ENCODE measurements at regions not wholly inside any gene's neighbourhood (a gene's known extent, or its start where the extent isn't known, plus 50 kb on each side); places are given as distances from the start of the nearest gene placed in this dataset.

GRCh38 chr6:156563714-156564113 is 213.5 kb upstream of the ARID1B start:
- TF ChIP-seq EZH2 (IDR thresholded peaks at IDR 0.05; ENCODE audit: low read length): no peak
- TF ChIP-seq, protein P1, sequence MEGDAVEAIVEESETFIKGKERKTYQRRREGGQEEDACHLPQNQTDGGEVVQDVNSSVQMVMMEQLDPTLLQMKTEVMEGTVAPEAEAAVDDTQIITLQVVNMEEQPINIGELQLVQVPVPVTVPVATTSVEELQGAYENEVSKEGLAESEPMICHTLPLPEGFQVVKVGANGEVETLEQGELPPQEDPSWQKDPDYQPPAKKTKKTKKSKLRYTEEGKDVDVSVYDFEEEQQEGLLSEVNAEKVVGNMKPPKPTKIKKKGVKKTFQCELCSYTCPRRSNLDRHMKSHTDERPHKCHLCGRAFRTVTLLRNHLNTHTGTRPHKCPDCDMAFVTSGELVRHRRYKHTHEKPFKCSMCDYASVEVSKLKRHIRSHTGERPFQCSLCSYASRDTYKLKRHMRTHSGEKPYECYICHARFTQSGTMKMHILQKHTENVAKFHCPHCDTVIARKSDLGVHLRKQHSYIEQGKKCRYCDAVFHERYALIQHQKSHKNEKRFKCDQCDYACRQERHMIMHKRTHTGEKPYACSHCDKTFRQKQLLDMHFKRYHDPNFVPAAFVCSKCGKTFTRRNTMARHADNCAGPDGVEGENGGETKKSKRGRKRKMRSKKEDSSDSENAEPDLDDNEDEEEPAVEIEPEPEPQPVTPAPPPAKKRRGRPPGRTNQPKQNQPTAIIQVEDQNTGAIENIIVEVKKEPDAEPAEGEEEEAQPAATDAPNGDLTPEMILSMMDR (optimal IDR thresholded peaks at IDR 0.05 in 1 of 3, IDR thresholded peaks at IDR 0.05 in 1 of 3, conservative IDR thresholded peaks at IDR 0.05 in 1 of 3; ENCODE audit: extremely low read depth in 1 of 3, insufficient read depth in 2 of 3, low read length in 3 of 3): no peak
- no peak overlapping the region for H3K4me2 ChIP-seq (ENCODE audit: control insufficient read depth, extremely low read depth, insufficient read depth, low read depth, low read length)
- no peak overlapping the region for H3K9ac ChIP-seq (ENCODE audit: control insufficient read depth, extremely low read depth, insufficient read depth, low read length)
- no peaks in the 10 kb centered on the region for H4K20me1 ChIP-seq (ENCODE audit: control insufficient read depth, extremely low read depth, insufficient read depth, low read length)
- H3K79me2 ChIP-seq (ENCODE audit: control insufficient read depth, insufficient read depth, low read length): no peaks in the 10 kb centered on the region
- H3K9me3 ChIP-seq (ENCODE audit: control insufficient read depth, low read depth, low read length): no peaks in the 10 kb centered on the region
- H3K27me3 ChIP-seq (ENCODE audit: control insufficient read depth, extremely low read depth, insufficient read depth, low read length): no peaks in the 10 kb centered on the region
- DNase-seq (ENCODE audit: low read depth, low spot score) (no peak), FAIRE-seq (no peak)
- H3K36me3 ChIP-seq (ENCODE audit: control insufficient read depth in 2 of 2, extremely low read depth in 1 of 2, insufficient read depth in 2 of 2, low read length in 2 of 2): no peaks in the 10 kb centered on the region
- no peak overlapping the region for H3K4me3 ChIP-seq (ENCODE audit: control insufficient read depth in 2 of 3, extremely low read depth in 1 of 3, insufficient read depth in 2 of 3, low read depth in 1 of 3, low read length in 3 of 3)
- dilution Hi-C loops (cut with MboI; ENCODE audit: extremely low pct_ligation_motif_present, low sequenced_read_pairs): no loop called here
- H3K9me1 ChIP-seq (ENCODE audit: control insufficient read depth, extremely low read depth, insufficient read depth, low read length): no peaks in the 10 kb centered on the region
- H2AFZ ChIP-seq (ENCODE audit: control insufficient read depth, low read length): no peak overlapping the region
- no peaks in the 10 kb centered on the region for H3K4me1 ChIP-seq (ENCODE audit: control insufficient read depth, extremely low read depth, insufficient read depth, low read length)
- H3K27ac ChIP-seq (ENCODE audit: control insufficient read depth, insufficient read depth, low read length): no peak overlapping the region

- Histone ChIP-seq H4K20me1 (ENCODE audit: control insufficient read depth, extremely low read depth, insufficient read depth, low read length) (no peaks in the 10 kb centered on the region), H3K4me1 (ENCODE audit: control insufficient read depth, extremely low read depth, insufficient read depth, low read length) (no peaks in the 10 kb centered on the region), H3K9me3 (ENCODE audit: control insufficient read depth, low read depth, low read length) (no peaks in the 10 kb centered on the region), H3K36me3 (ENCODE audit: control insufficient read depth in 2 of 2, extremely low read depth in 1 of 2, insufficient read depth in 2 of 2, low read length in 2 of 2) (no peaks in the 10 kb centered on the region), H3K79me2 (ENCODE audit: control insufficient read depth, insufficient read depth, low read length) (no peaks in the 10 kb centered on the region), H2AFZ (ENCODE audit: control insufficient read depth, low read length) (no peak overlapping the region), H3K4me2 (ENCODE audit: control insufficient read depth, extremely low read depth, insufficient read depth, low read depth, low read length) (no peak overlapping the region), H3K9me1 (ENCODE audit: control insufficient read depth, extremely low read depth, insufficient read depth, low read length) (no peaks in the 10 kb centered on the region), H3K27me3 (ENCODE audit: control insufficient read depth, extremely low read depth, insufficient read depth, low read length) (no peaks in the 10 kb centered on the region), H3K9ac (ENCODE audit: control insufficient read depth, extremely low read depth, insufficient read depth, low read length) (no peak overlapping the region), H3K27ac (ENCODE audit: control insufficient read depth, insufficient read depth, low read length) (no peak overlapping the region), H3K4me3 (ENCODE audit: control insufficient read depth in 2 of 3, extremely low read depth in 1 of 3, insufficient read depth in 2 of 3, low read depth in 1 of 3, low read length in 3 of 3) (no peak overlapping the region)
- dilution Hi-C loops (cut with MboI; ENCODE audit: extremely low pct_ligation_motif_present, low sequenced_read_pairs): no loop called here
- DNase-seq (ENCODE audit: low read depth, low spot score) (no peak), FAIRE-seq (no peak)
- TF ChIP-seq EZH2 (IDR thresholded peaks at IDR 0.05; ENCODE audit: low read length): no peak
- TF ChIP-seq, protein P1 (optimal IDR thresholded peaks at IDR 0.05 in 1 of 3, IDR thresholded peaks at IDR 0.05 in 1 of 3, conservative IDR thresholded peaks at IDR 0.05 in 1 of 3; ENCODE audit: extremely low read depth in 1 of 3, insufficient read depth in 2 of 3, low read length in 3 of 3): no peak
These were observed 214.5 kb upstream of the ARID1B start for GRCh38 chr6:156562636-156563035.

All from keratinocyte (primary cell).